ENCODE measurements at regions not wholly inside any gene's neighbourhood (a gene's known extent, or its start where the extent isn't known, plus 50 kb on each side); places are given as distances from the start of the nearest gene placed in this dataset.

- TF ChIP-seq ESRRA (CRISPR knock-in tag; IDR thresholded peaks at IDR 0.05; ENCODE audit: borderline replicate concordance): no peak
- no peak for TF ChIP-seq KAT7 (CRISPR knock-in tag; IDR thresholded peaks at IDR 0.05; ENCODE audit: borderline replicate concordance)
- no peak for TF ChIP-seq ATF2 (CRISPR knock-in tag; IDR thresholded peaks at IDR 0.05; ENCODE audit: borderline replicate concordance, low read depth)
- no peak for TF ChIP-seq MAX (CRISPR knock-in tag; IDR thresholded peaks at IDR 0.05)
- TF ChIP-seq USF2 (CRISPR knock-in tag; IDR thresholded peaks at IDR 0.05): no peak
- TF ChIP-seq ATF6 (CRISPR knock-in tag; IDR thresholded peaks at IDR 0.05): no peak
- no peak for TF ChIP-seq CTCF (IDR thresholded peaks at IDR 0.05)
- TF ChIP-seq, protein P1, sequence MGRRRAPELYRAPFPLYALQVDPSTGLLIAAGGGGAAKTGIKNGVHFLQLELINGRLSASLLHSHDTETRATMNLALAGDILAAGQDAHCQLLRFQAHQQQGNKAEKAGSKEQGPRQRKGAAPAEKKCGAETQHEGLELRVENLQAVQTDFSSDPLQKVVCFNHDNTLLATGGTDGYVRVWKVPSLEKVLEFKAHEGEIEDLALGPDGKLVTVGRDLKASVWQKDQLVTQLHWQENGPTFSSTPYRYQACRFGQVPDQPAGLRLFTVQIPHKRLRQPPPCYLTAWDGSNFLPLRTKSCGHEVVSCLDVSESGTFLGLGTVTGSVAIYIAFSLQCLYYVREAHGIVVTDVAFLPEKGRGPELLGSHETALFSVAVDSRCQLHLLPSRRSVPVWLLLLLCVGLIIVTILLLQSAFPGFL (CRISPR knock-in tag; IDR thresholded peaks at IDR 0.05; ENCODE audit: borderline replicate concordance): no peak
- no peak for TF ChIP-seq NFYB (CRISPR knock-in tag; conservative IDR thresholded peaks at IDR 0.05; ENCODE audit: low read depth)
- no peak for TF ChIP-seq NR2C2 (CRISPR knock-in tag; IDR thresholded peaks at IDR 0.05)
Measured at GRCh38 chr11:87548797-87549196, 511.1 kb downstream of the TMEM135 start.
